ENCODE measurements at regions not wholly inside any gene's neighbourhood (a gene's known extent, or its start where the extent isn't known, plus 50 kb on each side); places are given as distances from the start of the nearest gene placed in this dataset.

DNA sequence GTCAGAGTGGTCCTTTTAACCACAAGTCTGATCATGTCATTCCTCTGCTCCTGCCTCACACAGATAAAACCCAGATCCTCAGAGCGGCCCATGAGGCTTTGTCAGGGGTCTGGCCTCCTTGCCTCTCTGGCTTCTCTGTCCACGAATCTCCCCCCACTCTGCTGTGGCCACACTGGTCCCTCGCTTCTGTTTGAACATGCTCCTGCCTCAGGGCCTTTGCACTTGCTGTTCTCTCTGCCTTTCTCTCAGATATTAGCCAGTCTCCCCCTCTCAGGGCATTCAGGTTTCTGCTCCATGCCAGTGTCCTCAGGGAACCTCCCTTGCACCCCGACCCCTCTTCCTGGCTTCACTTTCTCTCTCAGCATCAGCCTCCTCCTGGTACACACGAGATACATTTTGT, 518.5 kb downstream of the PREX1 start:
- TF ChIP-seq, protein P1, sequence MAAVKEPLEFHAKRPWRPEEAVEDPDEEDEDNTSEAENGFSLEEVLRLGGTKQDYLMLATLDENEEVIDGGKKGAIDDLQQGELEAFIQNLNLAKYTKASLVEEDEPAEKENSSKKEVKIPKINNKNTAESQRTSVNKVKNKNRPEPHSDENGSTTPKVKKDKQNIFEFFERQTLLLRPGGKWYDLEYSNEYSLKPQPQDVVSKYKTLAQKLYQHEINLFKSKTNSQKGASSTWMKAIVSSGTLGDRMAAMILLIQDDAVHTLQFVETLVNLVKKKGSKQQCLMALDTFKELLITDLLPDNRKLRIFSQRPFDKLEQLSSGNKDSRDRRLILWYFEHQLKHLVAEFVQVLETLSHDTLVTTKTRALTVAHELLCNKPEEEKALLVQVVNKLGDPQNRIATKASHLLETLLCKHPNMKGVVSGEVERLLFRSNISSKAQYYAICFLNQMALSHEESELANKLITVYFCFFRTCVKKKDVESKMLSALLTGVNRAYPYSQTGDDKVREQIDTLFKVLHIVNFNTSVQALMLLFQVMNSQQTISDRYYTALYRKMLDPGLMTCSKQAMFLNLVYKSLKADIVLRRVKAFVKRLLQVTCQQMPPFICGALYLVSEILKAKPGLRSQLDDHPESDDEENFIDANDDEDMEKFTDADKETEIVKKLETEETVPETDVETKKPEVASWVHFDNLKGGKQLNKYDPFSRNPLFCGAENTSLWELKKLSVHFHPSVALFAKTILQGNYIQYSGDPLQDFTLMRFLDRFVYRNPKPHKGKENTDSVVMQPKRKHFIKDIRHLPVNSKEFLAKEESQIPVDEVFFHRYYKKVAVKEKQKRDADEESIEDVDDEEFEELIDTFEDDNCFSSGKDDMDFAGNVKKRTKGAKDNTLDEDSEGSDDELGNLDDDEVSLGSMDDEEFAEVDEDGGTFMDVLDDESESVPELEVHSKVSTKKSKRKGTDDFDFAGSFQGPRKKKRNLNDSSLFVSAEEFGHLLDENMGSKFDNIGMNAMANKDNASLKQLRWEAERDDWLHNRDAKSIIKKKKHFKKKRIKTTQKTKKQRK (IDR thresholded peaks at IDR 0.05; ENCODE audit: low read depth, low read length), result no peak
- TF ChIP-seq, protein P2, sequence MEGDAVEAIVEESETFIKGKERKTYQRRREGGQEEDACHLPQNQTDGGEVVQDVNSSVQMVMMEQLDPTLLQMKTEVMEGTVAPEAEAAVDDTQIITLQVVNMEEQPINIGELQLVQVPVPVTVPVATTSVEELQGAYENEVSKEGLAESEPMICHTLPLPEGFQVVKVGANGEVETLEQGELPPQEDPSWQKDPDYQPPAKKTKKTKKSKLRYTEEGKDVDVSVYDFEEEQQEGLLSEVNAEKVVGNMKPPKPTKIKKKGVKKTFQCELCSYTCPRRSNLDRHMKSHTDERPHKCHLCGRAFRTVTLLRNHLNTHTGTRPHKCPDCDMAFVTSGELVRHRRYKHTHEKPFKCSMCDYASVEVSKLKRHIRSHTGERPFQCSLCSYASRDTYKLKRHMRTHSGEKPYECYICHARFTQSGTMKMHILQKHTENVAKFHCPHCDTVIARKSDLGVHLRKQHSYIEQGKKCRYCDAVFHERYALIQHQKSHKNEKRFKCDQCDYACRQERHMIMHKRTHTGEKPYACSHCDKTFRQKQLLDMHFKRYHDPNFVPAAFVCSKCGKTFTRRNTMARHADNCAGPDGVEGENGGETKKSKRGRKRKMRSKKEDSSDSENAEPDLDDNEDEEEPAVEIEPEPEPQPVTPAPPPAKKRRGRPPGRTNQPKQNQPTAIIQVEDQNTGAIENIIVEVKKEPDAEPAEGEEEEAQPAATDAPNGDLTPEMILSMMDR (IDR thresholded peaks at IDR 0.05 in 2 of 3, conservative IDR thresholded peaks at IDR 0.05 in 1 of 3; ENCODE audit: control insufficient read depth in 2 of 3, extremely low read depth in 1 of 3, insufficient read depth in 1 of 3, low read depth in 3 of 3, low read length in 3 of 3), result no peak
- TF ChIP-seq CREB1 (IDR thresholded peaks at IDR 0.05; ENCODE audit: low read depth) (no peak), CBFB (IDR thresholded peaks at IDR 0.05; ENCODE audit: low read depth) (no peak), POLR2A (IDR thresholded peaks at IDR 0.05; ENCODE audit: low read depth, low read length) (no peak)
- TF ChIP-seq, protein P3, sequence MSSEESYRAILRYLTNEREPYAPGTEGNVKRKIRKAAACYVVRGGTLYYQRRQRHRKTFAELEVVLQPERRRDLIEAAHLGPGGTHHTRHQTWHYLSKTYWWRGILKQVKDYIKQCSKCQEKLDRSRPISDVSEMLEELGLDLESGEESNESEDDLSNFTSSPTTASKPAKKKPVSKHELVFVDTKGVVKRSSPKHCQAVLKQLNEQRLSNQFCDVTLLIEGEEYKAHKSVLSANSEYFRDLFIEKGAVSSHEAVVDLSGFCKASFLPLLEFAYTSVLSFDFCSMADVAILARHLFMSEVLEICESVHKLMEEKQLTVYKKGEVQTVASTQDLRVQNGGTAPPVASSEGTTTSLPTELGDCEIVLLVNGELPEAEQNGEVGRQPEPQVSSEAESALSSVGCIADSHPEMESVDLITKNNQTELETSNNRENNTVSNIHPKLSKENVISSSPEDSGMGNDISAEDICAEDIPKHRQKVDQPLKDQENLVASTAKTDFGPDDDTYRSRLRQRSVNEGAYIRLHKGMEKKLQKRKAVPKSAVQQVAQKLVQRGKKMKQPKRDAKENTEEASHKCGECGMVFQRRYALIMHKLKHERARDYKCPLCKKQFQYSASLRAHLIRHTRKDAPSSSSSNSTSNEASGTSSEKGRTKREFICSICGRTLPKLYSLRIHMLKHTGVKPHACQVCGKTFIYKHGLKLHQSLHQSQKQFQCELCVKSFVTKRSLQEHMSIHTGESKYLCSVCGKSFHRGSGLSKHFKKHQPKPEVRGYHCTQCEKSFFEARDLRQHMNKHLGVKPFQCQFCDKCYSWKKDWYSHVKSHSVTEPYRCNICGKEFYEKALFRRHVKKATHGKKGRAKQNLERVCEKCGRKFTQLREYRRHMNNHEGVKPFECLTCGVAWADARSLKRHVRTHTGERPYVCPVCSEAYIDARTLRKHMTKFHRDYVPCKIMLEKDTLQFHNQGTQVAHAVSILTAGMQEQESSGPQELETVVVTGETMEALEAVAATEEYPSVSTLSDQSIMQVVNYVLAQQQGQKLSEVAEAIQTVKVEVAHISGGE (CRISPR knock-in tag; IDR thresholded peaks at IDR 0.05), result no peak
